HG03108 (cell line): ENCODE measurements at regions not wholly inside any gene's neighbourhood (a gene's known extent, or its start where the extent isn't known, plus 50 kb on each side); places are given as distances from the start of the nearest gene placed in this dataset.
A peak's percentile ranks its signal among the peaks of the same experiment; 100 is the strongest.
"Not testable (repeated sequence)": the region's sequence is repeated elsewhere in the genome, so short reads cannot be mapped to it uniquely, and the experiment has no call there.

Source experiments
- ATAC-seq: cut with Tn5 transposase; IDR thresholded peaks from one replicate; pipeline ENCODE4 v1.9.1; 2021; ENCODE audit warnings: moderate library complexity; ENCODE audit not compliant: unreplicated experiment

DNA sequence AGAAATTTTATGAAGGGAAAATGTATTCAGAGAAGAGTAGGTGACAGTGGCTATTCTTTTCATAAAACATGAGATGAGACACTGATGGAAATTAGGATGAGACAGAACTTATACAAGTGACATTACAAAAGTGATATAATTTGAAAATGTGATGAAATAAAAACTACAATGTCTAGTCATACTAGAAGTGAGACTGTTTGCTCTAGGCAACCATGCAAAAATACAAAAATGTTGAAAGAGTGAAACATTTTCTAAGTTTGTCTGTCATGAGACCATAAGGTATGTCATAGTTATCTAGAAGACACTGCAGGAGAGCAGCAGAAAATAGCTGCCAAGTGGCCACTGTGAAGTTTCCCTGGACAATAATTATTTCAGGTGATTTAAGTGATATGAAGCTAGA lies 459.5 kb downstream of the DIPK2A start:
- peak; percentile 44 for ATAC-seq

DNA sequence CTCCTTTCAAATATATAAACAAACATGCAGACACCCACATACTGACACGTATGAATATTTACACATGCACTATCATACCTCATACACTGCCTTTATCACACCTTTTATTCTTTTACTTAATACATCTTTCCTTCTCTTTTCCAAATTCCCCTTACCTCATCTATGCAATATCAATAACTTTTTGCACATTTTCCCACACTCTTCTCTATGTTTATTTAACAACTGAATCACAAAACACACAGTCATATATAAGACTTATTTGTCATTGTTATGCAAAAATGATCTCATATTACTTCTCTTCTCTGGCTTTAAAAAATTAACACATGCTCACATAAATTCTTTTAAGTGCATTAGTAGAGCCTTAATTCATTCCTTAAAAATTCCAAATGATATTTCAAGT lies 461.4 kb downstream of the DIPK2A start:
- no peak for ATAC-seq

- ATAC-seq = peak; percentile 57
These were observed 466.4 kb downstream of the DIPK2A start for GRCh38 chr3:144437989-144438388.

GRCh38 chr3:144444061-144444460 lies 472.4 kb downstream of the DIPK2A start:
- ATAC-seq = no peak

GRCh38 chr3:144444546-144444945 lies 472.9 kb downstream of the DIPK2A start:
- no peak for ATAC-seq

GRCh38 chr3:144455841-144456440 lies 484.3 kb downstream of the DIPK2A start:
- ATAC-seq = no peak

GRCh38 chr3:144457758-144458157 lies 486.1 kb downstream of the DIPK2A start:
- ATAC-seq = no peak

DNA sequence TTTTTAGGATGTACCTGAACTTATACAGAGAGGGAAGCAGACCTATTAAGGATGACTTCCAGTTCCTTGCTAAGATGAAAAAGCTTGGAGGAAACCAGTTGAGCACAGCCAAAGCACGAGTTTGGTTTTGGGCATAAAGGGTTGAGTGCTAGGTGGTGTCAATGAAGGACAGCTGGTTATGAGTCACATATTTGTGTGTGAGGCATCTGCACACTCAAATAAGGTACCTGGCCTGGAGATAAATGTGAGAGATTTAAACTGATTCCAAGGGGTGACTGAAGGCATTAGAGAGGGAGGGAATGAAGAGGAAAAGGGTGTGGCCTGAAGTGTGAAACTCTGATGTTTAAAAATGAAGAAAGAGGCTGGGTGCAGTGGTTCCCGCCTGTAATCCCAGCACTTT lies 486.7 kb downstream of the DIPK2A start:
- no peak for ATAC-seq

- ATAC-seq = no peak
These were observed 490.7 kb downstream of the DIPK2A start for GRCh38 chr3:144462337-144462736.

- ATAC-seq = no peak
These were observed 492.3 kb downstream of the DIPK2A start for GRCh38 chr3:144463911-144464310.

- ATAC-seq = no peak
These were observed 494.5 kb downstream of the DIPK2A start for GRCh38 chr3:144466114-144466513.

DNA sequence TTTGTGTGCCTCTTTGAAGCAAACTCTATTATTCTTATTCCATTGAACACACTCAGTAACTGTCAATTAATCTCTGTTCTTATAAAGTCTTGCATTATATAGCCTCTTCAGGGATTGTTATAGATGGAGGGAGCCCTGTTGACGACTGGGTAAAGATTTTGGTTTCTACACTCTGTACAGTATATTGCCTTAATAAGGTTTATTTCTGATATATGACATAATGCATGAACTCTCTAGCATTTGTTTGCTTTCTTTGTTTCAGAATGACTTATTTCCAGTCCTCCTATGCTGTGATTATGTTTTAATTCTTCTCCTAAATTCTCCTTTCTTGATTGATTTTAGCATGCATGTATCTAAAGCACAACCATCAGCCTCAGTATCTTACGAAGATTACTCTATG lies 494.9 kb downstream of the DIPK2A start:
- no peak for ATAC-seq

DNA sequence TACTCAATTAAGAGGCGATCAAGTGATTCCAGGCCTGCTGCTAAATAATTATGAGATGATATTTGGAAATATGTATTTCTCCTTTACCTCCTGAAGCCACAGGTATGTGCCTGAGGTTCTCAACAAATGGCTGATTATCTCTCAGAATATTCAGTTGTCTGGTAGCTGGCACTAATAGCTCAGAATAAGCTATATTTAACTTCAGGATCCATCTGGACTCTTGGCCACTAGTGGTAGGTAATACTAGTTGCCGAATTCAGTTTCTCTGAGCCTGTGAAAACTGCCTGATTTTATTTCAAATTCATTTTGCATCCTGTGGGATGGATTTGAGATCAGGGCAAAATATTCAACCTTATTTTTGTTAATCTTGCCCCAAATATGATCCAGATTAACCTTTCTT lies 499.0 kb downstream of the DIPK2A start:
- ATAC-seq = no peak

GRCh38 chr3:144477593-144477992 lies 506.0 kb downstream of the DIPK2A start:
- ATAC-seq = no peak

DNA sequence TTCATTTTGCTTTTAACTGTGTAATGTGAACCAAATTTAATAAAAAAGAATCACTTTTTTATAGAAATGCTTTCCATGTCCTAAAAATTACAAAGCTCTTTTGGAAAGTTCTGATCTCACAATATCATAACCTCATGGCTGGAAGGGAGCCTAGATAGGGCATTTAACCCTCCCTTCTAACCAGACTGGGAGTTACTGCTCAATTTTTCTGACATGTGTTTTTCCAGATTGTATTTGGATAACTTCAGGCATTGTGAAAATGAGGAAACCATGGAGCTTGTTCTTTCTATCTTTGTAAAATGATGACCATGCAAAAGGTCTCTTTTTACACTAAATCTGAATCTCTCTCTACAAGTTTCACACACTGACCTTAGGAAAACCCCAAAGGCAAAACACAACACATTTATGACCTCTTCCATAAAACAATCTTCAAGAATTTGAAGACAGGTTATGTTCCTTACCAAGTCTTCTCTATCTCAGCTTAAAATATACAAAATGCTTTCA lies 508.8 kb downstream of the DIPK2A start:
- ATAC-seq = no peak

- no peak for ATAC-seq
These were observed 511.3 kb downstream of the DIPK2A start for GRCh38 chr3:144482876-144483275.

DNA sequence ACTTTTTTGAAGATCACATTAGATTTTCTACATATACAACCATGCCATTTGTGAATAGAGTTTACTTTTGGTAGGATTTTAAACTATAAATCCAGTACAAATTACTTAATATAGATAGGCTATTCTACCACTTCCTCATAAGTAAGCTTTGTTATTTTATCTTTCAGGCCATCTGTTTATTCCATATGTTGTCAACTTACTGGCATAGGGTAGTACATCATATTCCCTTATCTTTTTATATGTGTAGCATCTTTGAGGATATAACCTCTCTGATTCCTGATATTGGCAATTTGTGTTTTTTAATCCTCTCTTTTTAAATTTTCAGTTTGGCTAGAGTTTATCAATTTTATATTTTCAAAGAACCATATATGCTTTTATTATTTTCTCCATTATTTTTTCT lies 515.4 kb downstream of the DIPK2A start:
- ATAC-seq = no peak

DNA sequence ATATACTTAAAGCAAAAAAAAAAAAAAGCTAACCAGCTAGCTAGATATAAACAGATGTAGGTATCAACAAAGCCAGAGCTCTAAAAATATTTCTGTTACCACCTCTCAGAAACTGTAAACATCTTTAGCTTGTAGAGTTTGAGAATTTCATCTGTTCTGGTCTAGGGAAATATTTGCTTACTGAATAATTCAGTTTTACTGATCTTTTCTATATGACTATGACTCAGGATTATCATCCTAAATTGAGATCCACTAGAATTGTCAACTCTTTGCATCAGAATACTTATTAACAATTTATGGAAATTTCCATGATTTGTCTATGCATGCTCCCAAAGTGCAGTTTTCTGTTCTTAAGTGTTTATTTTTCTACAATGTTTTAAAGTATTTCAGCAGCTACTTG lies 517.3 kb downstream of the DIPK2A start:
- ATAC-seq = no peak

DNA sequence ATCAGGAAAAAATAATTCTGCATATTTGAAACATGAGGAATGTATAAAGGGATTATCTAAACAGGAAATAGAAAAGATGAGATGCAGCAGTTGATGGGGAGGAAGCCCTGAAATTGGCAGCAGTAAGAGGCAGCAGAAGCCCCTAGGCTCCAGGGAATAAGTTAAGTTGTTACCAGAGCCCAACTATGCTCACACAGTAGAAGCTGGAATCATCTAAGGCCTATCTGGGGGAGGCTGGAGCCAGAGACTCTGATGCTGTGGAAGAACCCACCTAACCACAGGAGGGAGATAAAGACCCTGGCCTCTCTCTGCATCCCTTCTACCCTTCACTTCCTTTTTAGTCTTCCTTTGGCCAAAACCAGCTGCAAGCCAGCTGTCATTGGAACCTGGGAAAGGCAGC lies 519.7 kb downstream of the DIPK2A start:
- no peak for ATAC-seq

DNA sequence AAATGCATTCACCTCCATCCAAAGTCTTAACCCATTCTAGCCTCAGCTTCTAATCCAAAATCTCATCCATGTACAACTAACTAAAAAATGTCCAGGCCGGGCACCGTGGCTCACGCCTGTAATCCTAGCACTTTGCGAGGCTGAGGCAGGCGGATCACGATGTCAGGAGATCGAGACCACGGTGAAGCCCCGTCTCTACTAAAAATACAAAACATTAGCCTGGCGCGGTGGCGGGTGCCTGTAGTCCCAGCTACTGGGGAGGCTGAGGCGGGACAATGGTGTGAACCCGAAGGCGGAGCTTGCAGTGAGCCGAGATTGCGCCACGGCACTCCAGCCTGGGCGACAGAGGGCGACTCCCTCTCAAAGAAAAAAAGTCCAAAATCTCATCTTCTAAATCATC lies 523.0 kb downstream of the DIPK2A start:
- ATAC-seq = not testable (repeated sequence)

DNA sequence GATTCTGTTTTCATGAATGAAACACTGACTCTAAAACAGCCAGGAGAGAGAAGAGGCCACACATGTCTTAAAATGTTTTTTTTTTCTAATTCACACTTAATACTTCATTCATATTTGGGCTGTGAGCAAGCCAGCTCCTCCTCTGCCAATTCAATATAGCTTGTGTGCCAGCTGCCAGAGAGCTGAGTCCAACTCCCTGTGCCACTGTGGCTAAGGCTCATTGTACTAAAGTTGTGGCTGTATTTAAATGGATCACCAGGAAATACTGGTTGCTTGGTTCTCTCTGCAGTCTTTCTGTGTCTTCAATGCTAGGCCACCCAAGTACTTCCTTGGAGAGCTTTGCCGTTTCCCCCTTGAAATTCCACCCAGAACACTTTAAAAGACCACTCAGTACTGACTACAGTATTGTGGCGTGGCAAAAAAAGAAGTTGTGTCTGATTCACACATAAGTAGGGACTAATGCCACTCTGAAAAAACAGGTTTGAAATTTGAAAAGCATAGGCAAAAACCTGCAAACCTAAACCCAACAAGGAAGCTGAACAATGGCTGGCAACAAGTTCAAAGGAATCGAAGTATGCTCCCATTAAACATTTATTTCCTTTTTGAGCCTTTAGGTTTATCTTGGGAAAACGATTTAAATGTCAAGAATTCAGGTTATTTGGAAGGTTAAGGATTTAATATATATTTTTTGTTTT lies 524.7 kb downstream of the DIPK2A start:
- no peak for ATAC-seq

DNA sequence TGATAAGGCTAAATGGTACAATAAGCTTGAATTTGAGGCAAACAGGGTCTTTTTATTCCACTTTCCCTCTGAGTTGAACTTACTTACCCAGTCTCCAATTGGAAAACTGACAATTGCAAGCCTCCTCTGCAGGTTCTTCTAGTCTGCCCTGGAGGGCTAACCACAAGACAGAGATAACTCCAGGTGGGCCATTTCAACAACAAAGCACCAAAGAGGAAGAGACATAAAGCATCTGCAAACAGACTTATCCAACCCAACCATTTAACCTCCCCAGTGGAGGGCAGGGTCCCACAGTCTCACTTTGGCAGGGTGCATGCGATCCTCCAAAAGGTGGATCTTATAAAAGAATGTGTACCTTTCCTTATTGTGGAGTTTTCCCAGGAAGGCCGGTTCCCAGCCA lies 525.8 kb downstream of the DIPK2A start:
- ATAC-seq = no peak
